GM04503 (cell line): ENCODE measurements at regions not wholly inside any gene's neighbourhood (a gene's known extent, or its start where the extent isn't known, plus 50 kb on each side); places are given as distances from the start of the nearest gene placed in this dataset.

ENCODE experiments used
- DNase-seq: peaks from one replicate; pipeline ENCODE4 v3.0.0-alpha.2; 2012; ENCODE audit warnings: low read depth

DNA sequence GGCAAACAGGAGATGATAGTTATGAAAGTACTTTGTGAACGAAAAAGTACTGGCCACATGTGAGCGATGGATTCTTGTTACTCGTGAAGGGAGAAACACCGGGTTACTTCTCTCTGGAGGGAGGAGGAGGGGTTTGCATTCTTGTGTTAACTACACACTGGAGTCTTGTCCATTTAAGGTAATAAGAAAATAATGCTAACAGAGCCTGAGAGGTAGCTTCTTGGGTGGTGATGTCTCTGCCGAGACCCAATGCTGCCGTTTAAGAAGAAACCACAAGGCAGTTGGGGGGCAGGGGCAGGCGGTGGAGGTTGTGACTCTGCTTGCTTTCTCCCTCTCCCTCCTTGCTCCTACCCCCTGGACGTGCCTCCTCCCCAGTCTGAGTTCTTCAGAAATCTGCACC, 100.9 kb upstream of the ROPN1 start:
- DNase-seq = no peak

- no peak for DNase-seq
Measured at GRCh38 chr3:124094496-124094895, 102.6 kb upstream of the ROPN1 start.

DNA sequence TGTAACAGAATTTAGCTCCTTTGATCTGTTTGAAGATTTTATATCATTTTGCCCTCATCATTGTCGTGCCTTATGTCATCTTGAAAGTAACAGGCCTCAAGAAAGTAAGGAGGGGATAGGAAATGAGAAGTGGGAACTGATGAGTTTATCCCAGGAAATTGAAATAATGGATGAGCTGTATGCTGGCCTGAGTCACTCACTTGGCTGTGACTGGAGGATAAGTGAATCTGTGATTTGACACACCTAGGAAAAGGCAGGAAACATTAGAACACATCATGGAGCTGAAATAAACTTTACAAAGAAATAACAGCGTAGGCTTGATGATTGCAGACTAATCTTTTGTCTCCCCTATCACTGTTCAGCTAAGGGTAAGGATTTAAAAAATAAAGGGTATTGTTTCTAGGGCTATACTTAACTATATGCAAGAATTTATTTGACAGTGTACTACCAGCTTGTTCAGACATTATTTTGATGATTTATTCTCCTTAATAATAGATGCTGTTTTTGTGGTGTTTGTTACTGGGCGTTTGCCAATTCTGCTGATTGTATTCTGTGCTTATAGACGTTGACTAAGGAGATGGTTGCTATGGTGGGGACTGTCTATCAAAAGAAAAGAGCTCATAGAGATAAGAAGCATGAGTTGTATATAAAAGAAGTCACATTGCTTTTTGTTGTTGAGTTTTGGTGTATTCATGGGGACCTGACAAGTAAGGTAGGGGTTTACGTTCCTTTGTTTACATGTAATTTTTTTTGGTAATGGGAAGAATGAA, 105.6 kb upstream of the ROPN1 start:
- no peak for DNase-seq

GRCh38 chr3:124101643-124102042, 109.7 kb upstream of the ROPN1 start:
- no peak for DNase-seq

DNA sequence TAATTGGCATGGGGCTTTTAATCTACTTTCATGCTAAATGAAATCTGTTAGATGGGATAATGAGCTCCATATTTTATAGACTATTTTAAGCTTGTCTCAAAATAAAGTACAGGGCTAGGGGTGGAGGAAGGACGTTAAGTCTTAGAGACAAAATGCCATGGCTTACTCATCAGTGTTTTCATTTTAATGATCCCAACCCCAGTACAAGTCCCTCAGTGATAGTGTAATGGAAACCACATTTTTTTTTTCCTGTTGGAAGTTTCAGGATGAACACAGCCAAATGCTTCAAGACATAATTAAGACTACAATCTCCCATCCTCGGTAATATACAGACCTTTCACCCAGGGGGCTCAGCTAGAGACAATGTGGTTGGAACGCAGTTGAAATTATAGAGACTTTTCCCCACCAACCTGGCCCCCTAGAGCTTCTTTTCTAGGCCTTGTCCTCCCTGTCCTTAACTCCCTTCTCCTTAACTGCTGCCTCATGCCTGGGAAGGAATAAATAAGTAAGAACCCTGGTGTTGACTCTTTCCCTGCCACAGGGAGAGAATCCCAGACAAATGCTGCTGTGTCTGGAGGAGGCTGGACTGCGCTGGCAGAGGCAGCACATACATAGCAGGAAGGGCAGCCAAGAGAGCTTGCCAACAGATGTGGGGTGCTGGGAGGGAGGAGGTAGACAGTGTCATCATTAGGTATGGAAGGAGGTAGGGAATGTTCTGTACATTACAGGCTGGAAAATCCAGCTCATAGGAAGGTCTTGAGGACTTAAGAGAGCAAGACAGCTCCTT, 115.4 kb upstream of the ROPN1 start:
- DNase-seq = no peak

DNA sequence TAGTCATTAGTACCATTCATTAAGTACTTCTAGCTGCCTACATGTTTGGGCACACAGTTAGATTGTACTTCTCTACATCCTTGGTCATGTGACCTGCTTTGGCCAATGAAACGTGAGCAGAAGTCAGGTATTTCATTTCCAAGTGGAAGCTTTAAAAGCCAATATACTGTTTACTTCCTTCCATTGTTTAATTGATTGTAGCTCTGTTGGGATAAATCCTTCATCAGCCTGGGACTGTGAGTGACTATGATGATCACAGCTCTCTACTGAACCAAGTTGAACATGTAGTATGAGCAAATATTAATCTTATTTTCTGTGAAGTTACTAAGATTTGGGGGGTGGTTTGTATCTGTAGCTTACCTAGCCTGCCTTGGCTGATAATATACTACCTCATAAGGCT, 116.5 kb upstream of the ROPN1 start:
- DNase-seq = no peak

DNA sequence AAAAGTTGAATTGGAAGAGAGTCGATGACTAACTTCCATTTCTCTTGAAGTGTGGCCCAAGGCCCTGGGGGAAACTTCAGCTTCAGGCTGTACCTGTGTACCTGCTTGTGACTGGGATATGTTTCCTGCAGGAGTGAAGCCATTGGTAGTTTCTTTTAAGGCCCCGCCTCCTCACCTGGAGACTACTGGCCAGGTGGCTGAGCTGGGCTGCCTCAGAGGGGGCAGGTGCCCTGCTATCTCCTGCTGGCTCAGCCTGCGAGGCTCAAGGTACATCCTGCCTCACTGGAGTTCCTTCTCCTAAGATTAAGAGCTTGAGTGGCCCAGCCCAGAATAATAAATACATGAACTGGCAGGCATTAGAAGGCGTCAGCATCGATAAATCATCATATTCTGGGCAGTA, 121.6 kb upstream of the ROPN1 start:
- DNase-seq = no peak

DNA sequence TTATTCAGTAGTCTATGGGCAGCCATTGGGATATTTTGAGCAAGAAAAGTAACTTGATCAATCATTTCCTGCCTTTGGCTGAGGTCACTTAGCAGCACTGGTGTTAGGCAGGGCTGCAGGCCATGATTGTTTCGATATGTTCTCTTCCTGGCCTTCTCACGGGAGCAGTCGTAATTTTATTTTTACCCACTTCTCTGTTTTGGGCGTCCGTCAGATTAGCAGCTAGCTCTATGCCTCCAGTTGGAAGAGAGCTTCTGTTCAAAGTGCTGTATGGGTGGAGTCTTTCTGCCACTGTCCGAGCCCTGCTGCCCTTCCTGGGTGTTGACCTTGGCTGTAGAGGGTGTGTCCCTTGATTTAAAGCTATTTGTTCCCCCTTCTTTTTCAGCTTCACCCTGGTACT, 123.4 kb upstream of the ROPN1 start:
- no peak for DNase-seq

- DNase-seq = no peak
Measured at GRCh38 chr3:124115956-124116355, 124.0 kb upstream of the ROPN1 start.

DNA sequence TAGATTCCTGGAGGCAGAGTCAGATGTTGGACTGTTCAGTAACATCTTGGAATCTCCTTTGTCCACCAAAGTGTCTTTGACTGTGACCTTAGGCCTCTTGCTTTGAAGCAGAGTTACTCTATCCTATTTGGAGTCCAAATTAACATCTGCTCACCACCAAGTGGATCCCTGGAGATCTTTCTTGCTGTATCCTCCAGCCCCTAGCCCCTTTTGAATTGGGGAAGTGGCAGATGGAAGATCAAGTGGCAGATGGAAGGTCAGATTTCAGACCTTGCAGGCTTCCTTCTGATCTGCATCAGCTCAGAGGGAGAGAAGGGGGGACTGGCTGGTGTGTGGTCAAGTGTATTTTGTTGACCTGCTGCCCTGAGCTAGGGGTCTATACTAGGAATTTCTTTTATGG, 125.0 kb upstream of the ROPN1 start:
- no peak for DNase-seq

DNA sequence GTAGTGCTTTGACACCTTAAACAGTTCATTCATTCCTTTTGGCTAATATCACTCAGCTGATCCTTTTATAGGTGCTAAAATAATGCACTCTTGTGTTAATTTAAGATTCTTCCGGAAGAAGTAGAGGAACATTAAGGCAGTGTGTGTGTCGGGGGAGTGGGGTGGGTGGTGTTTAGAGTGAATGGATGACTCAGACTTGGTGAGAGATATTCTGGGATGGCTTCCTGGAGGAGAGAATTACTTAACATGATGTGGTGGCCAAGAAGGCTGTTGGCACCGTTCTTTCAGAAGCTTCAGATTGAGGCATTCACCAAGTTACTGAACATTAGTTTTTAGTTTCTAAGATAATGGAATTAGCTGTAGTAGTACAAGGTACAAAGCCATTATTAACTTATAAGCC, 125.6 kb upstream of the ROPN1 start:
- DNase-seq = peak; percentile 50

- DNase-seq = no peak
Measured at GRCh38 chr3:124118397-124118796, 126.5 kb upstream of the ROPN1 start.

DNA sequence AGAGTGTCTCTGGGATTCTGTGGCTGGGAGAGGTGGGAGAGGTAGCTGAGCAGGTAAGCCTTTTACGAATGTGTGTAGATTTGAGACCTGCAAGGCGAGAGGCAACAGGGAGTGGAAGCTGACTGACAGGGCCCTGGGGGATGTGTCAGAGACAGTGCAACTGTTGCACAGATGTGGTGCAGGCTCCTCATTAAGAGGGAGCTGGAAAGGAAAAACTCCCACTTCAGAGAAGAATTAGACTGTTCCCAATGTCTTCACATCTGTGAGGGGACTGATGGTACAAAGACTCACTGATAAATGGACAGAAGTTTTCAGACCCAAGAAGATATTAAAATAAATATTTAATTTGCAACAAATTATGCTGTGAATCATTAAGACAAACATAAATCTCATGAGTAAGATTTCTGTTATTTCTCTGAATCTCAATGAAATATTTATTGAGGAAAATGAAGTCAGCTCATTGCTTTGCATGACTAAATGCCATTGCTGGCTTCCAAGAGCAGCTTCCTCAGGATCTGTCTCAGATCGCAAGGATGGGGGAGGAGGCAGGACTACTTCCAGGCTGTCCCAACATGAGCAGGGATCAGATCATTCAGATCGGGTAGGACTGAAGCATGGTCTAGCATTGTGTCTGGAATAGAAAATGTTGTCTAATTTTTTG, 127.3 kb upstream of the ROPN1 start:
- DNase-seq = peak; percentile 71

GRCh38 chr3:124121379-124122312, 129.7 kb upstream of the ROPN1 start:
- DNase-seq = no peak

DNA sequence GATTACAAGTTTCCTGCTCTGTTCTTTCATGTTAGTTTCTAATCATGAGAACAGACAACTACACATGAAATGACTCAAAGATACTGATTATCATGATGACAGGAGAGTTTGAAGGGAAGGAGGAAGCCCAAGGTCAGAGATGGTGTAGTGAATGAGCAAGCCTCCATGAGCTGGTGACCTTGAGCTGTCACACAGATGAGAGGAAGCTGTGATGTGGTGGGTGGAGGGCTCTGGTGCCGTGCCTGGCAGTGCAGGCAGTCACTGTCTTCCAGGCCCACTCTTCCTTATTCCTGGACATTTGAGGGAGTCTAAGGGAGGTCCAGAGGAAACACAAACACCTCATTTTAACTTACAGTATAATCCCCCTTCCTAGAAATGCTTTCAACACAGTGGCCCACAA, 133.4 kb upstream of the ROPN1 start:
- DNase-seq = no peak

DNA sequence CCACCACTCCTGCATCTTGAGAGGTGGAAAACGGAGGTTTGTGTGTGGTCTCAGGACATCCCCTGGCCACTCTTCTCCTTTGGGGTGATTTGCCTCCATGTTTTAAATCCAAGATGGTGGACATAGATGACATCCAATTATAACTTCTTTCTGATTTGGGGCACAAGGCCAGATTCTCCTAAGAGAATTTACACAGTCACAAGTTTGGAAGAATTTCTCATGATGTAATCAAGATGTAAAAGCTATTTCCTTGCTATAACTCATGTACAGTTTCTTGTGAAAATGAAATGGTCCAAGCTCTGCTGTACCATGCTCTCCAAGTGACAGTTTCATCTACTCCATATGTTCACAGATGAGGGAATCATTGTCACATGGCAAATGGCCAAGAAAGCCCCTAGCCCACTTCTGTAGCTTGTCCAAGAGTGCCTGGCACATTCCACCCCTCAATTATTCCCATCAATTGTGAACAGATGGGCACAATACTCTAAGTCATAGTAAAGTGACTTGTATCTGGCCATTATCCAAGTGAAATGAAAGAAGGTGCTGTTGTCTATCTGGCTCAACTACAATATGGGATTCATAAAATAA, 134.6 kb upstream of the ROPN1 start:
- no peak for DNase-seq

DNA sequence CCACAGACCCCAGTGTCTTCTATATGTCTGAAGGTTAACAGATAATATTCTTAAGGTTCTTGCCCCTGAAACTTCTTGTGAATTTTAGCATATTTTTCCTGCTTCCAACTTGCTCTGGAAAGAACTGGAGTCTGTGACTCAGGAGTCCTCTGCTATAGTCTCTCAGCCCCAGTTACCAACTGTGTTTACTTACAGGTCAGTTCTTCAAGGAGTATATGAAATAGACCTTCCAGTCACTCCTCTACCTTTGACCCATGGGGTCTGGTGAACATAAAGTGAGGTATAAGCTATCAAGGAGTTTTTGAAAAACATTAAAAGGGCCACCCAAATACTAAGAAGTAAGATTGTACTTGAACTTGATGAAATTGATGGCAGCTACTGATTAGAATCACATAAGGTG, 139.2 kb upstream of the ROPN1 start:
- DNase-seq = no peak

DNA sequence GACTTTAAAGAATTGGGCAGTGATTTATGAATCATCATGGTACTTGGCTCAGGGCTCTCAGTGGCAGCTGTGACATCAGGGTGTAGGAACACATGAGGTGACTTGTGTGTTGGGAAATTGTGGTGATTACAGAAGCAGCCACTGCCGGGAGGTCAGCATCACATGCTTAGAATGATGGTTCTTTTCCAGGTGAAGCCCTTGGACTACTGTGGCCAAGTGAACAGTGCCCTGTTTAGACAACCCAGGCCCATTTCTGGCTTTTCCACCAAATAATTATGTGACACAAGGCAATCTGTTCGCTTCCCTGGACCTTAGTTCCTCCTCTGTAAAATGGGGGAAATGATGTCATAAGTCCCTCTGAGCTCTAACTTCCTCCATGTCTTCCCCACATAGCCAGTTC, 139.7 kb upstream of the ROPN1 start:
- DNase-seq = no peak

DNA sequence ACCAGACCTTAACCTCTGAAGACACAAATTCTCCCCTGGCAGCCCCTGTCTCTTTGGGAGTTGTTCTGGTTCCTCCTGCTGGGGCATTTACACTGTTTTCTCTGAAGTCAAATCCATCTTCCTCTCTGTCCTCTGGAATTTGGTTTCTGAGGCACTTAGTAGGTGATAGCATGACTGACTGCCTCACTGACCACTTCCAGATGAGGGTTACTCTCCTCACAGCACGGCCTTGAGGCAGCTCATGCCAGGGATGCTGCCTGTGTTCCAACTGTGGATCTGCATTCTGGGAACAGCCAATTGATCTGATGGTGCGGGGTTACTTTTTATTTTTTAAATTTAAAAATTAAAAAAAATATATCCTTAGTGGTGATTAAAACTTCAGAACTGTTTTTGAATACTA, 140.9 kb upstream of the ROPN1 start:
- DNase-seq = no peak

DNA sequence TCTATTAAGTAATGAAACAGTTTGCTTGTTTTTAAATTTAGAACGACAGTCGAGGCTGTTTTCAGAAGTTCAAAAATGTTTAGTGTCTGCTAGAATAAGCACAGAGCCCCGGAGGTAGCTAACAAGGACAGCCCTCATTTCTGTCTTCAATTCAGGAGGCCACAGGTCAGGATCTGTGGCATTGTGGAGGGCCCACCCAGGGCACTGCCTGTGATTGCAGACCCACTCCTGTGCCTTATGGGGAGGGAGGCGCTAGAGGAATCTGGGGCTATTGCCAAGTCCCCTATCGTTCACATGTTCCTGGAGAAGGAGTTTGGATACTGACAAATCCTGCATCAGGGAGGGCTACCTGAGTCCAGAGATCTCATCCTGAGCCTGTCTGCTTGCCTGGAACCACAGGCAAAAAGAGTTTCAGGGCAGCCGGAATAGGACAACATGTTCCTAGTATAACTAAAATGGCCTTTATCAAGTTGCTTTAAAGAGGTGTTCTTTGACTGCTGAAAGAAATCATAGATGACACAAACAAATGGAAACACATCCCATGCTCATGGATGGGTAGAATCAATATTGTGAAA, 141.5 kb upstream of the ROPN1 start:
- DNase-seq = no peak

DNA sequence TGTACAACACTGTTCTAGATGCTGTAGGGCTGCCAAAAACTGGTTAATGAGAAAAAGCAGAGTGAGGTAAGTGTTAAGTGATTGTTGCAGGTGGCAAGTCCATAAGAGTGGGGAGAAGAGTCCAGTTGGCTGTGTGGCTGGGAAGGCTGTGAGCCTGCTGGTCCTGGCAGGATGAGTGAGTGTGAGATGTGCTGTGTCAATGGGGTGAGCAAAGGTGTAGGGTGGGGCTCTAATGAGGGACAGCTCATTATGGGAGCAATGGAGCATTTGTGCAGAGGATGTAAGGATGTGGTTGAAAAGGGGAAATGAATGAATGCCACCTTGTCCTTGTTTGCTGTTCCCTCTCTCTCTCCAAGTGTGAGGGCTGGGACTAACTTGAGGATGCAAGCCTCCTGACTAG, 145.3 kb upstream of the ROPN1 start:
- DNase-seq = no peak
